HEK293T (cell line): ENCODE measurements at regions not wholly inside any gene's neighbourhood (a gene's known extent, or its start where the extent isn't known, plus 50 kb on each side); places are given as distances from the start of the nearest gene placed in this dataset.

ENCODE experiments used
- BHLHE40 ChIP-seq: fragments of 450-650 bp; IDR thresholded peaks from 2 replicates; pipeline ENCODE4 v1.6.1; 2016; ENCODE audit warnings: mild to moderate bottlenecking, moderate library complexity, borderline replicate concordance
- CTBP1 ChIP-seq: fragments of 450-650 bp; IDR thresholded peaks from 2 replicates; pipeline ENCODE4 v1.6.1; 2016; ENCODE audit warnings: borderline replicate concordance
- ELF4 ChIP-seq: fragments of 450-650 bp; IDR thresholded peaks from 2 replicates; pipeline ENCODE4 v1.6.1; 2017; ENCODE audit warnings: antibody characterized with exemption
- FOXA1 ChIP-seq: fragments of 450-650 bp; IDR thresholded peaks from 2 replicates; pipeline ENCODE4 v1.6.1; 2016; ENCODE audit warnings: mild to moderate bottlenecking
- FOXK2 ChIP-seq: fragments of 450-650 bp; IDR thresholded peaks from 2 replicates; pipeline ENCODE4 v1.6.1; 2016; ENCODE audit warnings: mild to moderate bottlenecking
- FOXM1 ChIP-seq: fragments of 450-650 bp; IDR thresholded peaks from 2 replicates; pipeline ENCODE4 v1.6.1; 2017; ENCODE audit warnings: mild to moderate bottlenecking, borderline replicate concordance
- HDGF ChIP-seq: fragments of 450-650 bp; IDR thresholded peaks from 2 replicates; pipeline ENCODE4 v1.6.1; 2017; ENCODE audit warnings: antibody characterized with exemption, borderline replicate concordance
- L3MBTL2 ChIP-seq: fragments of 450-650 bp; conservative IDR thresholded peaks from 2 replicates; pipeline ENCODE4 v1.6.1; 2016; ENCODE audit warnings: mild to moderate bottlenecking
- SP1 ChIP-seq: fragments of 450-650 bp; IDR thresholded peaks from 2 replicates; pipeline ENCODE4 v1.6.1; 2017
- TARDBP ChIP-seq: fragments of 450-650 bp; IDR thresholded peaks from 2 replicates; pipeline ENCODE4 v1.6.1; 2016
- ZNF384 ChIP-seq: fragments of 450-650 bp; IDR thresholded peaks from 2 replicates; pipeline ENCODE4 v1.6.1; 2016

- TF ChIP-seq FOXM1 (no peak), ELF4 (no peak), BHLHE40 (no peak), L3MBTL2 (no peak), ZNF384 (no peak), HDGF (no peak), CTBP1 (no peak), FOXK2 (no peak), SP1 (no peak), TARDBP (no peak), FOXA1 (no peak)
These were observed 520.4 kb downstream of the RWDD3 start for GRCh38 chr1:95754412-95754811.
